Ovary (tissue), 7 donors: ENCODE measurements at regions not wholly inside any gene's neighbourhood (a gene's known extent, or its start where the extent isn't known, plus 50 kb on each side); places are given as distances from the start of the nearest gene placed in this dataset.

Experiments
- DNase-seq, 5 donors: peaks; one replicate each; pipeline ENCODE4 v3.0.0-alpha.2; 2019 to 2020
- H3K27ac ChIP-seq, 2 donors: fragments of 200-600 bp; one replicate each; pipeline versions ENCODE4 v1.5.1 to v1.8.0; 2019 to 2022
- H3K27me3 ChIP-seq: fragments of 200-600 bp; one replicate; pipeline ENCODE4 v1.8.0; 2022
- H3K36me3 ChIP-seq: fragments of 200-600 bp; sonication (generic); one replicate; pipeline ENCODE4 v1.5.1; 2019
- H3K4me1 ChIP-seq: one replicate; pipeline ENCODE4 v1.8.1; 2013; ENCODE audit warnings: mild to moderate bottlenecking, moderate library complexity; ENCODE audit not compliant: insufficient read depth
- H3K4me3 ChIP-seq: fragments of 200-600 bp; sonication (generic); one replicate; pipeline ENCODE4 v1.5.1; 2017
- H3K9me3 ChIP-seq, 2 donors: fragments of 200-600 bp in 1 of 2; sonication (generic) in 1 of 2; one replicate each; pipeline versions ENCODE4 v1.5.1 to v1.8.1; 2013 to 2019; ENCODE audit warnings: mild to moderate bottlenecking in 1 of 2, moderate library complexity in 1 of 2
- EP300 ChIP-seq: sonication (generic); formaldehyde crosslinking; IDR thresholded peaks from one replicate; pipeline ENCODE4 v1.6.1; 2017; ENCODE audit warnings: antibody characterized with exemption
- POLR2A ChIP-seq: fragments of 450-650 bp; IDR thresholded peaks from one replicate; pipeline ENCODE4 v1.6.1; 2017; ENCODE audit warnings: antibody characterized with exemption, mild to moderate bottlenecking, moderate library complexity
- WGBS, 3 donors: extraction: QIAGEN DNeasy Blood & Tissue Kit in 1 of 3; methylation state at CpG; one replicate each; pipeline versions ENCODE4 v1.1.5 to v1.1.7; 2013 to 2017; 5-methylcytosine and 5-hydroxymethylcytosine counted together
- intact Hi-C, 4 donors: fragments of 100-400 bp; cut with DNase I; formaldehyde crosslinking; loops; one replicate each; pipeline versions ENCODE4 v1.11.0 to v1.15.1; 2022 to 2023
- TF ChIP-seq, protein P1 (sequence below), 3 donors: fragments of 450-650 bp in 2 of 3; fragments of 200-600 bp in 1 of 3; IDR thresholded peaks; one replicate each; pipeline versions ENCODE4 v1.5.1 to v1.8.0; 2016 to 2022; ENCODE audit warnings: antibody characterized with exemption in 3 of 3, mild to moderate bottlenecking in 1 of 3
- donor health status: DM: no; HTN: no; CAD: no; lungs with moderate emphysema.
- donor health status: DM: no; HTN: no; CAD: no.
- donor health status: Bipolar disorder and iron deficiency.
- donor health status: DM: no; HTN: no; CAD: no.
- donor health status: DM: yes; HTN: yes; CAD: no.

DNA sequence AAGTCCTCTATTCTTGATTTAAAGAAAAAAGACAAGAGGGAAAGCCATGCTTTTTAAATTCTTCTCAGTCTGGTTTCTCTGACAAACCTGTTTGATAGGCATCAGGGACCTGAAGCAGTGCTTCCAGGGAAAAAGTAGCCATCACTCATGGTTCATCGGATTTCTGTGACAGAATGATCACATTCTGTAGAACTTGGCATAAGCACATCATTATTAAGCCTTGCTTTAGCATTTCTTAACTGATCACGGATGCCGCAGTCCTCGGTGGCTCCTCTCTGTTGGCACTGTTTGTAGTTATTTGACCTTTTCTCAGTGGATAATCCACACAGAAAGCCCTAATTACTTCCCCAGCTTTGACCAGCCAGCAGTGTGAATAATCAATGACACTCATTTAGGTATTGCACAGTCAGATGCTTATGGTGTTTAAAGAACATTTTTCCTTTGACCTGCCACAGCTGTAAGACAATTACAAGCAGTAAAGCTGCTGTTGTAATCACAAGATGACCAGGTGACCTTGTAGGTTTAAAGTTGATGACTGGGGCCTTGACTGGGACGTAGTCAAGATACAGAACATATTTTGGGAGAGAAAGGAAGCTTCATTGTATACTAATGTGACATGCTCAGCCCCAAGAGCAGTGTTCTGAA, 64.4 kb upstream of the SKAP2 start:
- Histone ChIP-seq H3K4me1 (no peaks in the 10 kb centered on the region), H3K9me3 (no peaks in the 10 kb centered on the region), H3K27ac (no peak overlapping the region), H3K4me3 (no peak overlapping the region), H3K36me3 (no peaks in the 10 kb centered on the region), H3K27me3 (no peaks in the 10 kb centered on the region)
- intact Hi-C loops, result no loop called here
- 37 to 60% (median 40%) methylated on average over 5 of the region's 5 CpGs for WGBS, 3 donors
- TF ChIP-seq POLR2A (no peak), EP300 (no peak)
- TF ChIP-seq, protein P1, sequence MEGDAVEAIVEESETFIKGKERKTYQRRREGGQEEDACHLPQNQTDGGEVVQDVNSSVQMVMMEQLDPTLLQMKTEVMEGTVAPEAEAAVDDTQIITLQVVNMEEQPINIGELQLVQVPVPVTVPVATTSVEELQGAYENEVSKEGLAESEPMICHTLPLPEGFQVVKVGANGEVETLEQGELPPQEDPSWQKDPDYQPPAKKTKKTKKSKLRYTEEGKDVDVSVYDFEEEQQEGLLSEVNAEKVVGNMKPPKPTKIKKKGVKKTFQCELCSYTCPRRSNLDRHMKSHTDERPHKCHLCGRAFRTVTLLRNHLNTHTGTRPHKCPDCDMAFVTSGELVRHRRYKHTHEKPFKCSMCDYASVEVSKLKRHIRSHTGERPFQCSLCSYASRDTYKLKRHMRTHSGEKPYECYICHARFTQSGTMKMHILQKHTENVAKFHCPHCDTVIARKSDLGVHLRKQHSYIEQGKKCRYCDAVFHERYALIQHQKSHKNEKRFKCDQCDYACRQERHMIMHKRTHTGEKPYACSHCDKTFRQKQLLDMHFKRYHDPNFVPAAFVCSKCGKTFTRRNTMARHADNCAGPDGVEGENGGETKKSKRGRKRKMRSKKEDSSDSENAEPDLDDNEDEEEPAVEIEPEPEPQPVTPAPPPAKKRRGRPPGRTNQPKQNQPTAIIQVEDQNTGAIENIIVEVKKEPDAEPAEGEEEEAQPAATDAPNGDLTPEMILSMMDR (IDR thresholded peaks at IDR 0.05), result no peak
- DNase-seq, result no peak

DNA sequence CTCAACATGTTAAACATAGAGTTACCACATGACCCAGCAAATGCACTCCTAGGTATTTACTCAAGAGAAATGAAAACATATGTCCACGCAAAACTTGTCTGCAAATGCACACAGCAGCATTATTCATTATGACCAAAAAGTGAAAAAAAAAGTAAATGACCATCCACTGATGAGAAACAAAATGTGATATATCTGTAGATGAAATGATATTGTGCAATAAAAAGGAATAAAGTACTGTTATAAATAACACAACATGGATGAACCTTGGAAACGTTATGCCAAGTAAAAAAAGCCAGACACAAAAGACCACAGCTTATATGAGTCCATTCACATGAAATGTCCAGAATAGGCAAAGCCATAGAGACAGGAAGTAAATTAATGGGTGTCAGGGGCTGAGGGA, 61.4 kb upstream of the SKAP2 start:
- Histone ChIP-seq H3K4me3 (no peak overlapping the region), H3K9me3 (no peaks in the 10 kb centered on the region), H3K36me3 (no peaks in the 10 kb centered on the region), H3K27me3 (no peaks in the 10 kb centered on the region), H3K27ac (no peak overlapping the region), H3K4me1 (no peaks in the 10 kb centered on the region)
- intact Hi-C loops, result no loop called here
- no peak for DNase-seq
- WGBS, 3 donors, result 61 to 69% (median 68%) methylated on average over 2 of the region's 2 CpGs
- TF ChIP-seq EP300, result no peak
- TF ChIP-seq, protein P1 (IDR thresholded peaks at IDR 0.05), result no peak
- no peak for TF ChIP-seq POLR2A

DNA sequence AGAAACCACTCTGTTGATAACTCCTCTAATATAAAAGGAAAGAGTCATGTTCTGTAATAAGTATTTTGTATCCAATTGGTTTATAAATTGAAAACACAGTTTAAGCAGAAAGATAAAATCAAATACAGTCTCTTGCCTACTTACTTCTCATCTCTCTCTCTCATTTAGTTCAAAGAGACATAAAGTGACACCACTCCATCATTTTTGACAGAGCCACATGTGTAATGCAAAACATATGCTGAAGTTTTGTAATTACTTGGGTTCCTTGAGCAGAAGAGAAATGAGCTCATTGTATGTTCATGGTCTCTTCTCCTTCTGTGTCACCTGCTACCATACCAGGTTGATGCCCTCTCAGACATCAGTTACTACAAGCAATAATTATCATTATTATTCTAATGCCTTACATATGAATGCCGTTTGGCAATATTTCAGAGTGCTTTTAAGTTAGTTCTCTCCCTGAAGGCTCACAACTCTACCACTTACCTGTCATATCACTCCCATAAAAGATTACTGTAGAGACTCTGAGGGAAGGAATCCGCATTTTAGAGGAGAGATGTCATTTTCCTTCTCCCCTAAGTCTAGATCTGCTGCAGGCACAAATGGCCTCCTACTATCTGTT, 59.9 kb upstream of the SKAP2 start:
- Histone ChIP-seq H3K4me3 (no peak overlapping the region), H3K36me3 (no peaks in the 10 kb centered on the region), H3K27me3 (no peaks in the 10 kb centered on the region), H3K9me3 (no peaks in the 10 kb centered on the region), H3K27ac (no peak overlapping the region), H3K4me1 (no peaks in the 10 kb centered on the region)
- TF ChIP-seq POLR2A, result no peak
- TF ChIP-seq, protein P1 (IDR thresholded peaks at IDR 0.05), result no peak
- TF ChIP-seq EP300, result no peak
- WGBS, 3 donors, result 83 to 95% (median 88%) methylated on average over 2 of the region's 2 CpGs
- intact Hi-C loops, result no loop called here
- no peak for DNase-seq

DNA sequence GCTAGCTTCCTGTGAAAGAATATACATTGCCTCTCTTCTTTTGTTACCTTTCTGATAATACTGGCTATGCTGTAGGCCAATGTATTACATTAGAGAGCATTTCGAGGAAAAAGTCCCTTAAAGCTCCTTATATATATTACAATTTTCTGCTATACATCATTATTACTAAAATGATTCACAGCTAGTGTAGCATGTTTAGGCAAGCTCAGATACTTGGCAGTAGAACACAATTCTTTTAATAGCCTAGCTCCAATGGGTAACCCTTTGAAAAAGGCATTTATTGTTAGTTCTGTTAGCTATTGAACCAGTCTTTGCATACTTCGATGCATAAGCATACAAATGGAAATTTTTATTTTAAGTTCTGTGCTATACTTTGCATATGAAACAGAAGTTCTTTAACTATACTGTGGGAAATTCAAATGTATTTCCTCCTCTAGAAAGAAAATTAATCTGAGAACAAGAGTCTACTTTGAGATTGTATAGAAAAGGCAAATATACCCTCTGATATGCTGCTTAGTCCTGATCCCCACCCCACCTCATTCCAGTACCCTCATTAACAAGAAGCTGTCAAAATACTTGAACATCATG, 55.6 kb upstream of the SKAP2 start:
- Histone ChIP-seq H3K4me3 (no peak overlapping the region), H3K9me3 (no peaks in the 10 kb centered on the region), H3K27ac (no peak overlapping the region), H3K27me3 (no peaks in the 10 kb centered on the region), H3K36me3 (no peaks in the 10 kb centered on the region), H3K4me1 (no peaks in the 10 kb centered on the region)
- TF ChIP-seq, protein P1 (IDR thresholded peaks at IDR 0.05), result no peak
- no peak for TF ChIP-seq EP300
- TF ChIP-seq POLR2A, result no peak
- no peak for DNase-seq
- intact Hi-C loops, result no loop called here
- 80 to 82% (median 81%) methylated on average over 2 of the region's 2 CpGs for WGBS, 3 donors
